K562 (cell line): ENCODE measurements at regions not wholly inside any gene's neighbourhood (a gene's known extent, or its start where the extent isn't known, plus 50 kb on each side); places are given as distances from the start of the nearest gene placed in this dataset.

Experiments used
- BRF2 ChIP-seq: IDR thresholded peaks from 3 replicates; pipeline ENCODE4 v1.6.1; 2011; ENCODE audit warnings: borderline replicate concordance, mild to moderate bottlenecking; ENCODE audit not compliant: insufficient read length, insufficient read depth
- CTCF ChIP-seq, 3 experiments: IDR thresholded peaks in 2 of 3; conservative IDR thresholded peaks in 1 of 3; 2 replicates each; pipeline ENCODE4 v1.5.1; 2011 to 2012; ENCODE audit warnings: low read length in 3 of 3, mild to moderate bottlenecking in 3 of 3, control low read depth in 2 of 3, improper control_type of control experiment in 1 of 3, inconsistent platforms in 1 of 3, low read depth in 1 of 3, mixed read lengths in 1 of 3, moderate library complexity in 1 of 3; ENCODE audit not compliant: insufficient read depth in 2 of 3
- PRDM10 ChIP-seq: fragments of 450-650 bp; IDR thresholded peaks from 2 replicates; pipeline ENCODE4 v1.6.1; 2018; ENCODE audit not compliant: partially characterized antibody
- ZFP36 ChIP-seq: fragments of 150-350 bp; IDR thresholded peaks from 2 replicates; pipeline ENCODE4 v1.6.1; 2018; ENCODE audit warnings: low read length, low read depth; ENCODE audit not compliant: partially characterized antibody

GRCh38 chr2:65587779-65588178 lies 155.4 kb upstream of the SPRED2 start:
- TF ChIP-seq PRDM10 (no peak), ZFP36 (no peak), BRF2 (no peak), CTCF (IDR thresholded peaks at IDR 0.05 in 2 of 3, conservative IDR thresholded peaks at IDR 0.05 in 1 of 3; ENCODE audit: insufficient read depth in 2 of 3, low read depth in 1 of 3, low read length in 3 of 3) (no peak)
